22Rv1 (cell line): ENCODE measurements at regions not wholly inside any gene's neighbourhood (a gene's known extent, or its start where the extent isn't known, plus 50 kb on each side); places are given as distances from the start of the nearest gene placed in this dataset.

Experiments used
- ZFX ChIP-seq: fragments of 450-650 bp; IDR thresholded peaks from 2 replicates; pipeline ENCODE4 v1.6.1; 2017; ENCODE audit warnings: antibody characterized with exemption, borderline replicate concordance
- TF ChIP-seq, protein P1 (sequence below): fragments of 450-650 bp; IDR thresholded peaks from 2 replicates; pipeline ENCODE4 v1.5.1; 2017; ENCODE audit warnings: mild to moderate bottlenecking

DNA sequence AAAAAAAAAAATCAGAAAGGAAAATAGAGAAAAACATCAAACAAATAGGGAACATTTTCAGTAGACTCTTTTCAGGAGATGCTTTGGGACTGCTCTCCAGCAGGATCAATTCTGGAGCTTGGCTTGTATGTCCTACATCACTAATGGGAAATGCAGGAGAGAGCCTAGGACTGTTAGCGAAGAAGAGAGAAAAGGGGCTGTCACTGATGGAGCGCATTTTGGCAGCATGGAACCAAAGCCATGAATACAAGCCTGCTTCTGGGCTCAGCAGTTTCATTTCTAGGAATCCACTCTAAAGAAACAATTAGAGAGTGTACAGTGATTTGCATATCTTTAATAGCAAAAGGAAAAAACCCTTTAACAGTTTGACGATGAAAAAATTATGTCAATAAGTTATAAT, 203.9 kb downstream of the NUFIP1 start:
- TF ChIP-seq, protein P1, sequence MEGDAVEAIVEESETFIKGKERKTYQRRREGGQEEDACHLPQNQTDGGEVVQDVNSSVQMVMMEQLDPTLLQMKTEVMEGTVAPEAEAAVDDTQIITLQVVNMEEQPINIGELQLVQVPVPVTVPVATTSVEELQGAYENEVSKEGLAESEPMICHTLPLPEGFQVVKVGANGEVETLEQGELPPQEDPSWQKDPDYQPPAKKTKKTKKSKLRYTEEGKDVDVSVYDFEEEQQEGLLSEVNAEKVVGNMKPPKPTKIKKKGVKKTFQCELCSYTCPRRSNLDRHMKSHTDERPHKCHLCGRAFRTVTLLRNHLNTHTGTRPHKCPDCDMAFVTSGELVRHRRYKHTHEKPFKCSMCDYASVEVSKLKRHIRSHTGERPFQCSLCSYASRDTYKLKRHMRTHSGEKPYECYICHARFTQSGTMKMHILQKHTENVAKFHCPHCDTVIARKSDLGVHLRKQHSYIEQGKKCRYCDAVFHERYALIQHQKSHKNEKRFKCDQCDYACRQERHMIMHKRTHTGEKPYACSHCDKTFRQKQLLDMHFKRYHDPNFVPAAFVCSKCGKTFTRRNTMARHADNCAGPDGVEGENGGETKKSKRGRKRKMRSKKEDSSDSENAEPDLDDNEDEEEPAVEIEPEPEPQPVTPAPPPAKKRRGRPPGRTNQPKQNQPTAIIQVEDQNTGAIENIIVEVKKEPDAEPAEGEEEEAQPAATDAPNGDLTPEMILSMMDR = no peak
- TF ChIP-seq ZFX = no peak
